Fibroblast of villous mesenchyme (primary cell): ENCODE measurements at regions not wholly inside any gene's neighbourhood (a gene's known extent, or its start where the extent isn't known, plus 50 kb on each side); places are given as distances from the start of the nearest gene placed in this dataset.

Experiments
- DNase-seq: peaks from one replicate; pipeline ENCODE4 v3.0.0-alpha.2; 2010; ENCODE audit warnings: low read depth
- H3K4me3 ChIP-seq: 2 replicates; pipeline ENCODE4 v1.5.1; 2011; ENCODE audit warnings: low read depth, mild to moderate bottlenecking, low read length
- CTCF ChIP-seq: IDR thresholded peaks from 2 replicates; pipeline ENCODE4 v1.5.1; 2012; ENCODE audit warnings: low read depth, mild to moderate bottlenecking, low read length; ENCODE audit not compliant: insufficient read depth

GRCh38 chr13:33548069-33548468 lies 262.5 kb upstream of the STARD13 start:
- DNase-seq = no peak
- H3K4me3 ChIP-seq = no peak overlapping the region
- TF ChIP-seq CTCF = no peak

- no peak for TF ChIP-seq CTCF
- DNase-seq = no peak
- no peak overlapping the region for H3K4me3 ChIP-seq
These were observed 264.7 kb upstream of the STARD13 start for GRCh38 chr13:33550276-33550675.

- TF ChIP-seq CTCF = no peak
- no peak for DNase-seq
- H3K4me3 ChIP-seq = no peak overlapping the region
These were observed 265.3 kb upstream of the STARD13 start for GRCh38 chr13:33550885-33551284.

GRCh38 chr13:33554919-33555791 lies 262.8 kb upstream of the RFC3 start:
- DNase-seq = no peak
- H3K4me3 ChIP-seq = no peak overlapping the region
- TF ChIP-seq CTCF = no peak

- DNase-seq = no peak
- no peak for TF ChIP-seq CTCF
- H3K4me3 ChIP-seq = no peak overlapping the region
These were observed 261.1 kb upstream of the RFC3 start for GRCh38 chr13:33556828-33557227.

- no peak for DNase-seq
- TF ChIP-seq CTCF = no peak
- H3K4me3 ChIP-seq = no peak overlapping the region
These were observed 257.2 kb upstream of the RFC3 start for GRCh38 chr13:33560726-33561125.

- no peak for TF ChIP-seq CTCF
- H3K4me3 ChIP-seq = no peak overlapping the region
- DNase-seq = no peak
These were observed 256.3 kb upstream of the RFC3 start for GRCh38 chr13:33561627-33562026.
